ENCODE measurements at regions not wholly inside any gene's neighbourhood (a gene's known extent, or its start where the extent isn't known, plus 50 kb on each side); places are given as distances from the start of the nearest gene placed in this dataset.

GRCh38 chr2:164023896-164024295 lies 288.1 kb upstream of the FIGN start:
- Histone ChIP-seq H3K18ac (ENCODE audit: extremely low read depth, low read length) (no peak overlapping the region), H2BK15ac (ENCODE audit: low read length) (no peak overlapping the region), H3K56ac (replicated peaks; ENCODE audit: insufficient read length, low read depth, low read length) (no peak overlapping the region), H3K14ac (ENCODE audit: insufficient read length) (no peak overlapping the region), H2AFZ (ENCODE audit: low read length) (no peak overlapping the region), H2BK120ac (replicated peaks; ENCODE audit: low read depth, low read length) (no peak overlapping the region), H3K36me3 (ENCODE audit: control insufficient read depth in 2 of 4, insufficient read depth in 4 of 4, low read length in 3 of 4) (no peaks in the 10 kb centered on the region), H3K23me2 (ENCODE audit: low read depth, low read length) (no peaks in the 10 kb centered on the region), H2BK12ac (ENCODE audit: low read depth, low read length) (no peak overlapping the region), H2BK20ac (ENCODE audit: low read length) (no peak overlapping the region), H3K27ac (ENCODE audit: low read depth, low read length) (no peak overlapping the region), H2BK5ac (ENCODE audit: low read depth, low read length) (no peak overlapping the region), H3K4me1 (replicated peaks in 1 of 4; ENCODE audit: control insufficient read depth in 3 of 4, insufficient read depth in 4 of 4, low read length in 3 of 4) (peaks cover 0 to 2% (median 0%) of the 10 kb centered on the region in 4 experiments; a peak in 2 of 7 replicates), H3K23ac (ENCODE audit: insufficient read length) (no peak overlapping the region), H3K4ac (replicated peaks; ENCODE audit: insufficient read length, low read depth, low read length) (no peak overlapping the region), H3K79me2 (ENCODE audit: control insufficient read depth in 1 of 2, insufficient read depth in 2 of 2, low read length in 2 of 2) (no peaks in the 10 kb centered on the region), H4K20me1 (replicated peaks in 1 of 2; ENCODE audit: control insufficient read depth in 1 of 2, insufficient read depth in 2 of 2, low read length in 2 of 2) (no peaks in the 10 kb centered on the region), H3K9ac (replicated peaks in 1 of 4; ENCODE audit: extremely low read depth in 1 of 4, low read depth in 3 of 4, low read length in 3 of 4) (no peak overlapping the region), H2AK5ac (ENCODE audit: low read depth, low read length) (no peak overlapping the region), H3K9me3 (ENCODE audit: insufficient read depth in 2 of 2, low read depth in 1 of 2, low read length in 1 of 2) (no peaks in the 10 kb centered on the region), H3K4me2 (ENCODE audit: insufficient read depth in 1 of 2, low read depth in 2 of 2, low read length in 2 of 2) (no peak overlapping the region), H4K5ac (ENCODE audit: insufficient read length, low read depth, low read length) (no peak overlapping the region), H4K8ac (ENCODE audit: extremely low read depth, insufficient read depth, low read length) (no peak overlapping the region), H3K79me1 (ENCODE audit: low read depth, low read length) (no peaks in the 10 kb centered on the region), H3K27me3 (replicated peaks in 1 of 4; ENCODE audit: control insufficient read depth in 3 of 4, extremely low read depth in 1 of 4, insufficient read depth in 3 of 4, low read length in 3 of 4) (no peaks in the 10 kb centered on the region), H4K91ac (replicated peaks; ENCODE audit: insufficient read length, low read length) (no peak overlapping the region), H3K4me3 (ENCODE audit: extremely low read depth in 1 of 4, insufficient read depth in 2 of 4, low read depth in 3 of 4, low read length in 4 of 4) (no peak overlapping the region)
- POLR2A ChIA-PET (ENCODE audit: partially characterized antibody), result no interaction called here
- DNase-seq (ENCODE audit: low read depth in 1 of 2, low spot score in 2 of 2), result no peak
- TF ChIP-seq RNF2 (IDR thresholded peaks at IDR 0.05; ENCODE audit: borderline replicate concordance, low read depth, low read length, missing control alignments, poor library complexity, severe bottlenecking), result no peak
- TF ChIP-seq EGR1 (IDR thresholded peaks at IDR 0.05; ENCODE audit: borderline replicate concordance, low read depth, low read length), result no peak
- no peak for TF ChIP-seq KDM1A (IDR thresholded peaks at IDR 0.05; ENCODE audit: borderline replicate concordance, low read length)
- no peak for TF ChIP-seq ATF3 (IDR thresholded peaks at IDR 0.05; ENCODE audit: insufficient read depth, low read depth, low read length)
- TF ChIP-seq KDM4A (IDR thresholded peaks at IDR 0.05; ENCODE audit: low read depth, low read length, severe bottlenecking), result no peak
- no peak for TF ChIP-seq CTBP2 (IDR thresholded peaks at IDR 0.05; ENCODE audit: borderline replicate concordance, insufficient read depth, insufficient read length, low read length)
- TF ChIP-seq PHF8 (conservative IDR thresholded peaks at IDR 0.05; ENCODE audit: low read depth, low read length), result no peak
- TF ChIP-seq TAF1 (IDR thresholded peaks at IDR 0.05; ENCODE audit: low read depth, low read length), result no peak
- TF ChIP-seq POU5F1 (IDR thresholded peaks at IDR 0.05; ENCODE audit: low read depth, low read length), result no peak
- no peak for TF ChIP-seq SRF (IDR thresholded peaks at IDR 0.05; ENCODE audit: low read depth, low read length)
- no peak for TF ChIP-seq POLR2A (IDR thresholded peaks at IDR 0.05; ENCODE audit: control extremely low read depth in 1 of 2, low read depth in 2 of 2, low read length in 2 of 2)
- no peak for TF ChIP-seq ASH2L (IDR thresholded peaks at IDR 0.05; ENCODE audit: low read length)
- TF ChIP-seq BCL11A (IDR thresholded peaks at IDR 0.05; ENCODE audit: low read depth in 2 of 2, low read length in 2 of 2), result no peak
- FAIRE-seq, result no peak
- 88% methylated on average over 2 of the region's 2 CpGs; no CpG with 5 or more reads in 1 of the 2 experiments for WGBS, 2 experiments (ENCODE audit: extremely low coverage in 1 of 2, insufficient coverage in 1 of 2, insufficient read length in 1 of 2, insufficient replicate concordance in 2 of 2, low coverage in 1 of 2, low lambda C conversion rate in 2 of 2, missing lambda C conversion rate in 1 of 2)
- CTCF ChIA-PET (ENCODE audit: partially characterized antibody), result interaction anchor here (0.7 kb wide), 1 partner anchor 841 kb away, joined by 3 read pairs; no protein-coding TSS in a partner anchor

Measured in H1 (cell line).